Chondrocyte (in vitro differentiated cells): ENCODE measurements at regions not wholly inside any gene's neighbourhood (a gene's known extent, or its start where the extent isn't known, plus 50 kb on each side); places are given as distances from the start of the nearest gene placed in this dataset.

Experiments used
- DNase-seq: peaks from one replicate; pipeline ENCODE4 v3.0.0; 2021; ENCODE audit warnings: mixed read lengths, low spot score
- H3K27ac Mint-ChIP-seq: one replicate; pipeline ENCODE4 v1.8.0; 2021; ENCODE audit warnings: mild to moderate bottlenecking, moderate library complexity, mixed read lengths; ENCODE audit not compliant: unreplicated experiment
- H3K27me3 Mint-ChIP-seq: 2 replicates; pipeline ENCODE4 v1.8.0; 2021; ENCODE audit warnings: low read depth, mixed read lengths
- H3K36me3 Mint-ChIP-seq: 2 replicates; pipeline ENCODE4 v1.8.0; 2021; ENCODE audit warnings: low read depth, mixed read lengths
- H3K4me1 Mint-ChIP-seq: 2 replicates; pipeline ENCODE4 v1.8.0; 2021; ENCODE audit warnings: low read depth, mild to moderate bottlenecking, mixed read lengths
- H3K4me3 Mint-ChIP-seq: one replicate; pipeline ENCODE4 v1.8.0; 2021; ENCODE audit warnings: mild to moderate bottlenecking, moderate library complexity, mixed read lengths; ENCODE audit not compliant: unreplicated experiment
- H3K9me3 Mint-ChIP-seq: 2 replicates; pipeline ENCODE4 v1.8.0; 2021; ENCODE audit warnings: low read depth, mixed read lengths
- TF ChIP-seq, protein P1 (sequence below): fragments of 200-600 bp; sonication (generic); IDR thresholded peaks from 2 replicates; pipeline ENCODE4 v1.5.0; 2021; ENCODE audit warnings: antibody characterized with exemption, mild to moderate bottlenecking, moderate library complexity

GRCh38 chr4:18294846-18295245 is 273.3 kb upstream of the LCORL start:
- TF ChIP-seq, protein P1, sequence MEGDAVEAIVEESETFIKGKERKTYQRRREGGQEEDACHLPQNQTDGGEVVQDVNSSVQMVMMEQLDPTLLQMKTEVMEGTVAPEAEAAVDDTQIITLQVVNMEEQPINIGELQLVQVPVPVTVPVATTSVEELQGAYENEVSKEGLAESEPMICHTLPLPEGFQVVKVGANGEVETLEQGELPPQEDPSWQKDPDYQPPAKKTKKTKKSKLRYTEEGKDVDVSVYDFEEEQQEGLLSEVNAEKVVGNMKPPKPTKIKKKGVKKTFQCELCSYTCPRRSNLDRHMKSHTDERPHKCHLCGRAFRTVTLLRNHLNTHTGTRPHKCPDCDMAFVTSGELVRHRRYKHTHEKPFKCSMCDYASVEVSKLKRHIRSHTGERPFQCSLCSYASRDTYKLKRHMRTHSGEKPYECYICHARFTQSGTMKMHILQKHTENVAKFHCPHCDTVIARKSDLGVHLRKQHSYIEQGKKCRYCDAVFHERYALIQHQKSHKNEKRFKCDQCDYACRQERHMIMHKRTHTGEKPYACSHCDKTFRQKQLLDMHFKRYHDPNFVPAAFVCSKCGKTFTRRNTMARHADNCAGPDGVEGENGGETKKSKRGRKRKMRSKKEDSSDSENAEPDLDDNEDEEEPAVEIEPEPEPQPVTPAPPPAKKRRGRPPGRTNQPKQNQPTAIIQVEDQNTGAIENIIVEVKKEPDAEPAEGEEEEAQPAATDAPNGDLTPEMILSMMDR, result no peak
- Mint-ChIP-seq H3K4me3 (no peak overlapping the region), H3K9me3 (peaks cover 3% of the 10 kb centered on the region), H3K27me3 (no peaks in the 10 kb centered on the region), H3K27ac (no peak overlapping the region), H3K4me1 (no peaks in the 10 kb centered on the region), H3K36me3 (no peaks in the 10 kb centered on the region)
- no peak for DNase-seq

DNA sequence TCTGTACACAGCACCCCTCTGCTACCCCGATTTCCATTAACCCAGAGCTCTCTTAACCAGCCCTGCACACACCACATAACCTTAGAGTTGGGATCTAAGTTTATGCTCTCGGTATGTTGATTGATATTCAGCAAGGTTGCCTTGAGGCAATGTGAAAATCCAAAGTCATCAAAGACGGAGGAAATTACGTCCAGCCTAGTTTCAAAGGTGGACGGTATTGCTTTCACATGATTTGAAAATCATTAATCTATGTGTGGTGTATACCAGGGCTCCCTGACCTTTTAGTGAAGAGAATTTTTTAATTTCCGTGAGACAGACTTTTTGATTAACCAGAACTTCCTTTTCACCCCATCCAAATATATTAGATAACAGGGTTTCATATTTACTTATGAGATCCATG is 272.5 kb upstream of the LCORL start:
- peaks cover 3% of the 10 kb centered on the region for H3K9me3 Mint-ChIP-seq
- TF ChIP-seq, protein P1, result no peak
- H3K27ac Mint-ChIP-seq, result no peak overlapping the region
- no peaks in the 10 kb centered on the region for H3K4me1 Mint-ChIP-seq
- H3K36me3 Mint-ChIP-seq, result no peaks in the 10 kb centered on the region
- no peak for DNase-seq
- no peak overlapping the region for H3K4me3 Mint-ChIP-seq
- H3K27me3 Mint-ChIP-seq, result no peaks in the 10 kb centered on the region

GRCh38 chr4:18292411-18292810 is 270.9 kb upstream of the LCORL start:
- DNase-seq, result no peak
- H3K36me3 Mint-ChIP-seq, result no peaks in the 10 kb centered on the region
- TF ChIP-seq, protein P1, result no peak
- H3K27ac Mint-ChIP-seq, result no peak overlapping the region
- peaks cover 3% of the 10 kb centered on the region for H3K9me3 Mint-ChIP-seq
- H3K27me3 Mint-ChIP-seq, result no peaks in the 10 kb centered on the region
- no peaks in the 10 kb centered on the region for H3K4me1 Mint-ChIP-seq
- no peak overlapping the region for H3K4me3 Mint-ChIP-seq

- Mint-ChIP-seq H3K9me3 (peaks cover 3% of the 10 kb centered on the region), H3K36me3 (no peaks in the 10 kb centered on the region)
These were observed 270.4 kb upstream of the LCORL start for GRCh38 chr4:18291981-18292380.

GRCh38 chr4:18291256-18291655 is 269.7 kb upstream of the LCORL start:
- Mint-ChIP-seq H3K9me3 (peaks cover 4% of the 10 kb centered on the region), H3K4me3 (no peak overlapping the region), H3K36me3 (no peaks in the 10 kb centered on the region), H3K27me3 (no peaks in the 10 kb centered on the region), H3K27ac (no peak overlapping the region), H3K4me1 (no peaks in the 10 kb centered on the region)
- DNase-seq, result no peak
- TF ChIP-seq, protein P1, result no peak

More at GRCh38 chr4:18291981-18292380, 270.4 kb upstream of the LCORL start:
- TF ChIP-seq, protein P1, result no peak
- DNase-seq, result no peak
- Mint-ChIP-seq H3K4me3 (no peak overlapping the region), H3K27me3 (no peaks in the 10 kb centered on the region), H3K27ac (no peak overlapping the region), H3K4me1 (no peaks in the 10 kb centered on the region)
